Stimulated activated naive B cell treated with anti-CD40 and anti-IgM and Interleukin-4, amounts not matched to agents 10 μg/mL and 1 μg/mL and 100 μg/mL, for 72 hours (primary cell): ENCODE measurements at regions not wholly inside any gene's neighbourhood (a gene's known extent, or its start where the extent isn't known, plus 50 kb on each side); places are given as distances from the start of the nearest gene placed in this dataset.

Experiments used
- ATAC-seq, 2 donors: fragments of 150-1000 bp; cut with Tn5 transposase; replicated peaks; 2 replicates each; pipeline ENCODE4 v1.10.0; 2021; ENCODE audit warnings: moderate library complexity in 1 of 2
- DNase-seq: peaks from one replicate; pipeline ENCODE4 v3.0.0; 2021
- H3K27ac Mint-ChIP-seq: one replicate; pipeline ENCODE4 v1.8.0; 2022; ENCODE audit warnings: mild to moderate bottlenecking, mixed read lengths
- H3K27me3 Mint-ChIP-seq, 2 donors: one replicate each; pipeline ENCODE4 v1.8.0; 2022; ENCODE audit warnings: mixed read lengths in 2 of 2
- H3K36me3 Mint-ChIP-seq, 2 donors: one replicate each; pipeline ENCODE4 v1.8.0; 2022; ENCODE audit warnings: mixed read lengths in 2 of 2, mild to moderate bottlenecking in 1 of 2
- H3K4me1 Mint-ChIP-seq, 2 donors: one replicate each; pipeline ENCODE4 v1.8.0; 2022; ENCODE audit warnings: mixed read lengths in 2 of 2, mild to moderate bottlenecking in 1 of 2
- H3K4me3 Mint-ChIP-seq, 2 donors: one replicate each; pipeline ENCODE4 v1.8.0; 2022; ENCODE audit warnings: mild to moderate bottlenecking in 2 of 2, mixed read lengths in 2 of 2, moderate library complexity in 1 of 2
- H3K9me3 Mint-ChIP-seq, 2 donors: one replicate each; pipeline ENCODE4 v1.8.0; 2022; ENCODE audit warnings: mixed read lengths in 2 of 2, mild to moderate bottlenecking in 1 of 2

GRCh38 chr2:120868366-120868765 lies 132.7 kb downstream of the GLI2 start:
- H3K27ac Mint-ChIP-seq: no peak overlapping the region
- H3K4me3 Mint-ChIP-seq: no peak overlapping the region
- H3K27me3 Mint-ChIP-seq: peaks cover 43 to 57% of the 10 kb centered on the region in 2 donors
- no peaks in the 10 kb centered on the region for H3K36me3 Mint-ChIP-seq
- no peaks in the 10 kb centered on the region for H3K4me1 Mint-ChIP-seq
- H3K9me3 Mint-ChIP-seq: no peaks in the 10 kb centered on the region
- DNase-seq (no peak), ATAC-seq (no peak)

- H3K9me3 Mint-ChIP-seq: no peaks in the 10 kb centered on the region
- no peaks in the 10 kb centered on the region for H3K36me3 Mint-ChIP-seq
- H3K4me1 Mint-ChIP-seq: no peaks in the 10 kb centered on the region
- H3K4me3 Mint-ChIP-seq: no peak overlapping the region
- no peak overlapping the region for H3K27ac Mint-ChIP-seq
- DNase-seq (no peak), ATAC-seq (no peak)
- peaks cover 43 to 52% of the 10 kb centered on the region in 2 donors for H3K27me3 Mint-ChIP-seq
These were observed 133.5 kb downstream of the GLI2 start for GRCh38 chr2:120869036-120869729.

- H3K27ac Mint-ChIP-seq: no peak overlapping the region
- H3K27me3 Mint-ChIP-seq: peaks cover 43 to 52% of the 10 kb centered on the region in 2 donors
- H3K4me1 Mint-ChIP-seq: no peaks in the 10 kb centered on the region
- H3K36me3 Mint-ChIP-seq: no peaks in the 10 kb centered on the region
- no peak overlapping the region for H3K4me3 Mint-ChIP-seq
- no peak for DNase-seq
- no peaks in the 10 kb centered on the region for H3K9me3 Mint-ChIP-seq
- ATAC-seq: no peak
These were observed 134.2 kb downstream of the GLI2 start for GRCh38 chr2:120869730-120870466.

- ATAC-seq (no peak), DNase-seq (no peak)
- no peak overlapping the region for H3K27ac Mint-ChIP-seq
- H3K4me1 Mint-ChIP-seq: no peaks in the 10 kb centered on the region
- H3K27me3 Mint-ChIP-seq: peaks cover 43 to 52% of the 10 kb centered on the region in 2 donors
- H3K9me3 Mint-ChIP-seq: peaks cover 0 to 2% of the 10 kb centered on the region in 2 donors
- no peaks in the 10 kb centered on the region for H3K36me3 Mint-ChIP-seq
- H3K4me3 Mint-ChIP-seq: no peak overlapping the region
These were observed 134.8 kb downstream of the GLI2 start for GRCh38 chr2:120870467-120870788.

GRCh38 chr2:120871016-120871635 lies 135.5 kb downstream of the GLI2 start:
- no peak for ATAC-seq
- Mint-ChIP-seq H3K36me3 (no peaks in the 10 kb centered on the region), H3K27me3 (peaks cover 42 to 47% of the 10 kb centered on the region in 2 donors), H3K27ac (no peak overlapping the region), H3K9me3 (peaks cover 0 to 2% of the 10 kb centered on the region in 2 donors), H3K4me3 (no peak overlapping the region), H3K4me1 (no peaks in the 10 kb centered on the region)
- no peak for DNase-seq

- H3K9me3 Mint-ChIP-seq: peaks cover 0 to 2% of the 10 kb centered on the region in 2 donors
- no peak overlapping the region for H3K27ac Mint-ChIP-seq
- H3K36me3 Mint-ChIP-seq: no peaks in the 10 kb centered on the region
- no peaks in the 10 kb centered on the region for H3K4me1 Mint-ChIP-seq
- no peak for DNase-seq
- H3K27me3 Mint-ChIP-seq: peaks cover 37 to 38% of the 10 kb centered on the region in 2 donors
- ATAC-seq: no peak
- H3K4me3 Mint-ChIP-seq: no peak overlapping the region
These were observed 136.4 kb downstream of the GLI2 start for GRCh38 chr2:120871881-120872620.

- Mint-ChIP-seq H3K4me1 (no peaks in the 10 kb centered on the region), H3K27ac (no peak overlapping the region), H3K36me3 (no peaks in the 10 kb centered on the region), H3K4me3 (no peak overlapping the region), H3K9me3 (peaks cover 0 to 2% of the 10 kb centered on the region in 2 donors), H3K27me3 (peaks cover 16% of the 10 kb centered on the region in 2 donors)
- DNase-seq (no peak), ATAC-seq (no peak)
These were observed 138.6 kb downstream of the GLI2 start for GRCh38 chr2:120873958-120874887.

GRCh38 chr2:120874888-120875275 lies 139.2 kb downstream of the GLI2 start:
- no peaks in the 10 kb centered on the region for H3K36me3 Mint-ChIP-seq
- H3K4me1 Mint-ChIP-seq: no peaks in the 10 kb centered on the region
- H3K4me3 Mint-ChIP-seq: no peak overlapping the region
- H3K27ac Mint-ChIP-seq: no peak overlapping the region
- no peak for ATAC-seq
- H3K27me3 Mint-ChIP-seq: peaks cover 9 to 12% of the 10 kb centered on the region in 2 donors
- DNase-seq: no peak
- H3K9me3 Mint-ChIP-seq: peaks cover 0 to 2% of the 10 kb centered on the region in 2 donors

- DNase-seq: no peak
- Mint-ChIP-seq H3K4me3 (no peak overlapping the region), H3K27ac (no peak overlapping the region), H3K27me3 (peaks cover 4 to 7% of the 10 kb centered on the region in 2 donors), H3K9me3 (peaks cover 0 to 2% of the 10 kb centered on the region in 2 donors), H3K4me1 (no peaks in the 10 kb centered on the region), H3K36me3 (no peaks in the 10 kb centered on the region)
- no peak for ATAC-seq
These were observed 139.8 kb downstream of the GLI2 start for GRCh38 chr2:120875431-120875830.

- Mint-ChIP-seq H3K9me3 (peaks cover 0 to 2% of the 10 kb centered on the region in 2 donors), H3K36me3 (no peaks in the 10 kb centered on the region), H3K27ac (no peak overlapping the region), H3K27me3 (no peaks in the 10 kb centered on the region), H3K4me3 (no peak overlapping the region), H3K4me1 (no peaks in the 10 kb centered on the region)
- no peak for DNase-seq
- ATAC-seq: no peak
These were observed 141.0 kb downstream of the GLI2 start for GRCh38 chr2:120876526-120877280.

GRCh38 chr2:120877409-120877808 lies 141.7 kb downstream of the GLI2 start:
- Mint-ChIP-seq H3K27me3 (no peaks in the 10 kb centered on the region), H3K36me3 (no peaks in the 10 kb centered on the region), H3K9me3 (peaks cover 0 to 2% of the 10 kb centered on the region in 2 donors), H3K4me3 (no peak overlapping the region), H3K27ac (no peak overlapping the region), H3K4me1 (no peaks in the 10 kb centered on the region)
- no peak for DNase-seq
- ATAC-seq: no peak

- Mint-ChIP-seq H3K4me3 (no peak overlapping the region), H3K4me1 (no peaks in the 10 kb centered on the region), H3K36me3 (no peaks in the 10 kb centered on the region), H3K27ac (no peak overlapping the region), H3K27me3 (no peaks in the 10 kb centered on the region), H3K9me3 (peaks cover 0 to 2% of the 10 kb centered on the region in 2 donors)
- no peak for DNase-seq
- ATAC-seq: no peak
These were observed 143.3 kb downstream of the GLI2 start for GRCh38 chr2:120878970-120879369.
